Muscle layer of duodenum (tissue), 2 donors: ENCODE measurements at regions not wholly inside any gene's neighbourhood (a gene's known extent, or its start where the extent isn't known, plus 50 kb on each side); places are given as distances from the start of the nearest gene placed in this dataset.

ENCODE experiments used
- H3K27ac ChIP-seq: one replicate; pipeline ENCODE4 v1.7.0; 2013; ENCODE audit warnings: mild to moderate bottlenecking, low read length
- H3K27me3 ChIP-seq: one replicate; pipeline ENCODE4 v1.7.0; 2013; ENCODE audit warnings: low read depth, mild to moderate bottlenecking, control low read depth, low read length
- H3K36me3 ChIP-seq, 2 donors: one replicate each; pipeline ENCODE4 v1.7.0; 2013; ENCODE audit warnings: low read length in 2 of 2, control low read depth in 1 of 2, mild to moderate bottlenecking in 1 of 2; ENCODE audit not compliant: insufficient read depth in 2 of 2, control insufficient read depth in 1 of 2
- H3K4me1 ChIP-seq, 2 donors: one replicate each; pipeline ENCODE4 v1.7.0; 2013; ENCODE audit warnings: low read length in 2 of 2, mild to moderate bottlenecking in 2 of 2, control low read depth in 1 of 2, moderate library complexity in 1 of 2; ENCODE audit not compliant: insufficient read depth in 2 of 2, control insufficient read depth in 1 of 2
- H3K4me3 ChIP-seq, 2 donors: one replicate each; pipeline ENCODE4 v1.7.0; 2013; ENCODE audit warnings: low read length in 2 of 2, low read depth in 1 of 2, mild to moderate bottlenecking in 1 of 2
- H3K9me3 ChIP-seq, 2 donors: one replicate each; pipeline ENCODE4 v1.7.0; 2013; ENCODE audit warnings: low read length in 2 of 2, control low read depth in 1 of 2, mild to moderate bottlenecking in 1 of 2; ENCODE audit not compliant: control insufficient read depth in 1 of 2
- donor health status: healthy.

GRCh38 chr9:1832960-1833359, 182.2 kb upstream of the SMARCA2 start:
- Histone ChIP-seq H3K4me3 (no peak overlapping the region), H3K9me3 (no peaks in the 10 kb centered on the region), H3K4me1 (no peaks in the 10 kb centered on the region), H3K27ac (no peak overlapping the region), H3K27me3 (no peaks in the 10 kb centered on the region), H3K36me3 (no peaks in the 10 kb centered on the region)

- Histone ChIP-seq H3K9me3 (no peaks in the 10 kb centered on the region), H3K4me3 (no peak overlapping the region), H3K27ac (no peak overlapping the region), H3K27me3 (no peaks in the 10 kb centered on the region), H3K36me3 (no peaks in the 10 kb centered on the region), H3K4me1 (no peaks in the 10 kb centered on the region)
Measured at GRCh38 chr9:1837453-1838084, 177.6 kb upstream of the SMARCA2 start.

GRCh38 chr9:1839909-1840308, 175.2 kb upstream of the SMARCA2 start:
- Histone ChIP-seq H3K36me3 (no peaks in the 10 kb centered on the region), H3K27ac (no peak overlapping the region), H3K9me3 (no peaks in the 10 kb centered on the region), H3K4me3 (no peak overlapping the region), H3K27me3 (no peaks in the 10 kb centered on the region), H3K4me1 (no peaks in the 10 kb centered on the region)

- H3K36me3 ChIP-seq = no peaks in the 10 kb centered on the region
- no peaks in the 10 kb centered on the region for H3K27me3 ChIP-seq
- H3K27ac ChIP-seq = no peak overlapping the region
- H3K4me3 ChIP-seq = no peak overlapping the region
- no peaks in the 10 kb centered on the region for H3K9me3 ChIP-seq
- no peaks in the 10 kb centered on the region for H3K4me1 ChIP-seq
Measured at GRCh38 chr9:1845425-1845824, 169.7 kb upstream of the SMARCA2 start.

DNA sequence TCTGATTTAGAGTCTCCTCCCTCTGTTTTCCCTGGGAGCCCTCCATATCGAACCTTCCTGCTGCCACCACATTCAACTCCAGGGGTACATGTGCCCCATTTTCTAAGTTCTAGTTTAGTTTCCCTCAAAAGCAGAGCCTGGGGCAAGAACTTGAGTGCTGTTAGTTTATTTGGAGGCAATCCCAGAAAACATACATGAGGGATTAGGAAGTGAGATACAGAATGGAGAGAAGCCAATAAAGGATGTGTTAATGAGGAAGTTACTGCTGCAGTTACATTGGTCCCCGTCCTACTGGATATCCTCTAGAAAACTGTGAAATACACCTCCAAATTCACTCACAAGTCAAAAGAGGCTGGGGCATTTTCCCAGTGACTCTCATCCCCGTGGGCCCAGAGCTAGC, 159.4 kb upstream of the SMARCA2 start:
- Histone ChIP-seq H3K27ac (no peak overlapping the region), H3K4me3 (no peak overlapping the region), H3K27me3 (no peaks in the 10 kb centered on the region), H3K9me3 (peaks cover 0 to 7% of the 10 kb centered on the region in 2 donors), H3K36me3 (no peaks in the 10 kb centered on the region), H3K4me1 (no peaks in the 10 kb centered on the region)

DNA sequence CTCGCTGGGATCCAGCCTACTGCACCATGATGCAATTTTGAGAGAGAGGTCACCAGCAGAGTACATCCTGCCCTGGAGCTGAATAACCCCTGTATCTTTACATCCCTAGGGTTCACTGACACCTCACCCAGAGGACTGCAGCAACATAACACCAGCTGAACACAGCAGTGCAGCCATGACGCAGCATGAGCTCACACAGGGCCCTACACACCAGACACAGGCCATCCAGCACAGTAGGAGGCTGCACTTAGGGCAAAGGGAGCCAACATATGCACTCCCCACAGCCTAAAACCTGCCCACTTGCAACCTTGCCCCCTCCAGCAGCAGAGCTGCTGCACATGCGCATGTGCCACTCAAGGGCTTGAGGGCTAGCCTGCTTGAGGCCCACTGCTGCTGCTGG, 157.3 kb upstream of the SMARCA2 start:
- Histone ChIP-seq H3K36me3 (no peaks in the 10 kb centered on the region), H3K4me1 (no peaks in the 10 kb centered on the region), H3K9me3 (peaks cover 0 to 10% of the 10 kb centered on the region in 2 donors), H3K27me3 (no peaks in the 10 kb centered on the region), H3K27ac (no peak overlapping the region), H3K4me3 (no peak overlapping the region)

GRCh38 chr9:1869843-1870242, 145.3 kb upstream of the SMARCA2 start:
- H3K36me3 ChIP-seq = no peaks in the 10 kb centered on the region
- no peak overlapping the region for H3K27ac ChIP-seq
- no peaks in the 10 kb centered on the region for H3K9me3 ChIP-seq
- no peak overlapping the region for H3K4me3 ChIP-seq
- H3K27me3 ChIP-seq = no peaks in the 10 kb centered on the region
- H3K4me1 ChIP-seq = no peaks in the 10 kb centered on the region

DNA sequence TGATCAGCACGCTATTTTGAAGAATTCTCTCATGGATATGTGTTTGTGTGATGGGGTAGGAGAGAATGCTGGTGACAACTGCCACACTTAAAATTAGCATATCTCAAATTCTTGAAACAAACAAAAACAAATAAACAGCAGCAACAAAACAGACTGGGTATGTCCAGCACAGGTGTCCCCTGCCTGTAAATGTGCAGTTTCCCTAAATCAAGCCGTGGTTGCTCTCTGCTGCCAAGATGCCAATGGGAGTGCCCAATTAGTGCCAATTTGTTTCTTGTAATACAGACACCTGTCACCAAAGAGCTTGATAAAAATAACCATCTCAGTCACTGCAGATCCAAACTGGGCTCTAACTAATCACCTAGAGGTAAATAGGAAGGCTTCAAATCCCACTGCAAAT, 144.2 kb upstream of the SMARCA2 start:
- H3K27me3 ChIP-seq = no peaks in the 10 kb centered on the region
- no peak overlapping the region for H3K27ac ChIP-seq
- no peak overlapping the region for H3K4me3 ChIP-seq
- no peaks in the 10 kb centered on the region for H3K4me1 ChIP-seq
- no peaks in the 10 kb centered on the region for H3K36me3 ChIP-seq
- no peaks in the 10 kb centered on the region for H3K9me3 ChIP-seq

- no peaks in the 10 kb centered on the region for H3K9me3 ChIP-seq
- H3K27ac ChIP-seq = no peak overlapping the region
Measured at GRCh38 chr9:1871626-1872419, 143.3 kb upstream of the SMARCA2 start.

GRCh38 chr9:1875251-1875851, 139.8 kb upstream of the SMARCA2 start:
- H3K27ac ChIP-seq = no peak overlapping the region
- no peak overlapping the region for H3K4me3 ChIP-seq
- no peaks in the 10 kb centered on the region for H3K36me3 ChIP-seq
- no peaks in the 10 kb centered on the region for H3K9me3 ChIP-seq
- no peaks in the 10 kb centered on the region for H3K4me1 ChIP-seq
- no peaks in the 10 kb centered on the region for H3K27me3 ChIP-seq

More at GRCh38 chr9:1871626-1872419, 143.3 kb upstream of the SMARCA2 start:
- Histone ChIP-seq H3K27me3 (no peaks in the 10 kb centered on the region), H3K36me3 (no peaks in the 10 kb centered on the region), H3K4me1 (no peaks in the 10 kb centered on the region), H3K4me3 (no peak overlapping the region)

DNA sequence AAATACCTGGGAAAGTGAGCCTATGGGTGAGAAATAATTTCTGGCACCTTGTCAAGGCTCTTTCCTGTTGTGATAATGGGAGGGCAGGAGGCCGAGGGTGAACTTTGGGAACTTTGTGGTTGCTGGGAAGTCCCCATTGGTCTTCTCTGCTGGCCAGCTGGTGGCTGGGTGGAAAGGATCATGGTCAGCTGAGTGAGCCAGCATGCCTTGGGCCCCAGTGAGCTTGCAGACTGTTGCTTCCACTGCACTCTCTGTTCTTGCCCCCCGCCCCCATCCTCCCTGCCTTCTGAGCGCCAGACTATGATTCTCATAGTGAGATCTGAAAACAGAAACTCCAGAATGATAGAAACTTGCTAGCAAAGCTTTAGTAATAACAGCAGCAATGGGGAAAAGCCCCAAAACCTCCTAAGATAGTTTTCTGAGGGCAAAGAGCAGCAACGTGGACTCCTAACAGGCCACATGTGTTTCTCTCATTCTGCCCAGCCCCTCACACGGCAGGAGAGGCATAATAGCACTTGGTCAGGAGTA, 139.2 kb upstream of the SMARCA2 start:
- H3K4me3 ChIP-seq = no peak overlapping the region
- no peak overlapping the region for H3K27ac ChIP-seq
- H3K4me1 ChIP-seq = no peaks in the 10 kb centered on the region

More for the DNA sequence above, 139.2 kb upstream of the SMARCA2 start:
- Histone ChIP-seq H3K9me3 (no peaks in the 10 kb centered on the region), H3K36me3 (no peaks in the 10 kb centered on the region), H3K27me3 (no peaks in the 10 kb centered on the region)
